HEK293 (cell line): ENCODE measurements at regions not wholly inside any gene's neighbourhood (a gene's known extent, or its start where the extent isn't known, plus 50 kb on each side); places are given as distances from the start of the nearest gene placed in this dataset.

ENCODE experiments used
- CTCF ChIA-PET: fragments of 350-600 bp; formaldehyde crosslinking; extraction: SDS; loops from one replicate; lab custom pipeline; 2021; ENCODE audit warnings: antibody characterized with exemption; lab: Yijun Ruan, JAX
- POLR2A ChIA-PET: fragments of 300-600 bp; formaldehyde crosslinking; extraction: SDS; loops from one replicate; lab custom pipeline; 2020; ENCODE audit warnings: antibody characterized with exemption, inconsistent platforms; lab: Yijun Ruan, JAX
- H3K27ac ChIP-seq: fragments of 200-500 bp; sonication (Bioruptor generic); 2 replicates; pipeline ENCODE4 v1.5.1; 2014; ENCODE audit warnings: low read depth, low read length, control low read depth, inconsistent platforms; ENCODE audit errors: extremely low read depth
- H3K36me3 ChIP-seq, 2 experiments: fragments of 200-500 bp in 1 of 2; sonication (Bioruptor generic) in 1 of 2; 1 replicate in 1 of 2; 2 replicates in 1 of 2; pipeline ENCODE4 v1.5.1; 2014 to 2017; ENCODE audit warnings: inconsistent platforms in 2 of 2, low read length in 2 of 2; ENCODE audit not compliant: control insufficient read depth in 2 of 2, insufficient read depth in 1 of 2
- H3K4me1 ChIP-seq: fragments of 200-500 bp; sonication (Bioruptor generic); 2 replicates; pipeline ENCODE4 v1.5.1; 2014; ENCODE audit warnings: mild to moderate bottlenecking, low read length, inconsistent platforms; ENCODE audit not compliant: control insufficient read depth, insufficient read depth
- H3K4me3 ChIP-seq: 2 replicates; pipeline ENCODE4 v1.5.1; 2011; ENCODE audit warnings: low read depth, mild to moderate bottlenecking, control low read depth, low read length, moderate library complexity
- H3K9me3 ChIP-seq: fragments of 200-500 bp; sonication (Bioruptor generic); 2 replicates; pipeline ENCODE4 v1.5.1; 2014; ENCODE audit warnings: low read depth, low read length, inconsistent platforms; ENCODE audit not compliant: control insufficient read depth, insufficient read depth
- GLIS2 ChIP-seq: fragments of 450-650 bp; formaldehyde crosslinking; IDR thresholded peaks from 2 replicates; pipeline ENCODE4 v1.5.1; 2016; ENCODE audit warnings: missing biosample characterization, missing genetic modification characterization
- SP3 ChIP-seq: fragments of 450-650 bp; formaldehyde crosslinking; IDR thresholded peaks from 2 replicates; pipeline ENCODE4 v1.5.1; 2016; ENCODE audit warnings: missing biosample characterization, missing genetic modification characterization
- ZFHX2 ChIP-seq: fragments of 450-650 bp; formaldehyde crosslinking; conservative IDR thresholded peaks from 2 replicates; pipeline ENCODE4 v1.5.1; 2016; ENCODE audit warnings: missing biosample characterization, missing genetic modification characterization
- ZFP41 ChIP-seq: fragments of 450-650 bp; formaldehyde crosslinking; IDR thresholded peaks from 2 replicates; pipeline ENCODE4 v1.5.1; 2016; ENCODE audit warnings: missing biosample characterization, missing genetic modification characterization, borderline replicate concordance
- ZNF146 ChIP-seq: fragments of 450-650 bp; formaldehyde crosslinking; IDR thresholded peaks from 2 replicates; pipeline ENCODE4 v1.5.1; 2016; ENCODE audit warnings: missing biosample characterization, missing genetic modification characterization
- ZNF626 ChIP-seq: fragments of 450-650 bp; sonication (Bioruptor Pico); formaldehyde crosslinking; IDR thresholded peaks from 2 replicates; pipeline ENCODE4 v1.5.1; 2018; ENCODE audit warnings: missing biosample characterization, missing genetic modification characterization, inconsistent platforms
- ZNF664 ChIP-seq: fragments of 450-650 bp; formaldehyde crosslinking; IDR thresholded peaks from 2 replicates; pipeline ENCODE4 v1.5.1; 2016; ENCODE audit warnings: missing biosample characterization, missing genetic modification characterization
- ZNF843 ChIP-seq: fragments of 450-650 bp; formaldehyde crosslinking; IDR thresholded peaks from 2 replicates; pipeline ENCODE4 v1.5.1; 2016; ENCODE audit warnings: missing biosample characterization, missing genetic modification characterization
- ZXDB ChIP-seq: fragments of 450-650 bp; formaldehyde crosslinking; IDR thresholded peaks from 2 replicates; pipeline ENCODE4 v1.5.1; 2016; ENCODE audit warnings: missing biosample characterization, missing genetic modification characterization
- TF ChIP-seq, protein P1 (sequence below): fragments of 450-650 bp; formaldehyde crosslinking; IDR thresholded peaks from 2 replicates; pipeline ENCODE4 v1.5.1; 2016; ENCODE audit warnings: missing biosample characterization, missing genetic modification characterization
- TF ChIP-seq, protein P2 (sequence below): fragments of 450-650 bp; formaldehyde crosslinking; IDR thresholded peaks from 2 replicates; pipeline ENCODE4 v1.5.1; 2016; ENCODE audit warnings: missing biosample characterization, missing genetic modification characterization
- TF ChIP-seq, protein P3 (sequence below): fragments of 450-650 bp; formaldehyde crosslinking; IDR thresholded peaks from 2 replicates; pipeline ENCODE4 v1.5.1; 2017; ENCODE audit warnings: missing biosample characterization, missing genetic modification characterization
- TF ChIP-seq, protein P4 (sequence below): fragments of 450-650 bp; formaldehyde crosslinking; conservative IDR thresholded peaks from 2 replicates; pipeline ENCODE4 v1.5.1; 2016; ENCODE audit warnings: low read depth, missing biosample characterization, missing genetic modification characterization
- TF ChIP-seq, protein P5 (sequence below): fragments of 450-650 bp; formaldehyde crosslinking; IDR thresholded peaks from 2 replicates; pipeline ENCODE4 v1.5.1; 2016; ENCODE audit warnings: missing biosample characterization, missing genetic modification characterization
- TF ChIP-seq, protein P6 (sequence below): IDR thresholded peaks from 2 replicates; pipeline ENCODE4 v1.6.1; 2011; ENCODE audit warnings: mild to moderate bottlenecking, low read depth, low read length, borderline replicate concordance

DNA sequence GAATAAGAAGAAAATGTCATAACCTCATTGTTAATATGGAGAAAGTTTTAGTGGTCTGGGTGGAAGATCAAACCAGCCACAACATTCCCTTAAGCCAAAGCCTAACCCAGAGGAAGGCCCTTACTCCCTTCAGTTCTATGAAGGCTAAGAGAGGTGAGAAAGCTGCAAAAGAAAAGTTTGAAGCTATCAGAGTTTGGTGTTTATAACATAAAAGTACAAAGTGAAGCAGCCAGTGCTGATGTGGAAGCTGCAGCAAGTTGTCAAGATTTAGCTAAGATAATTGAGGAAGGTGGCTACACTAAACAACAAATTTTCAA, 67.6 kb upstream of the BCL9 start:
- H3K9me3 ChIP-seq, result no peaks in the 10 kb centered on the region
- TF ChIP-seq ZNF146, result no peak
- TF ChIP-seq SP3, result no peak
- TF ChIP-seq, protein P1, sequence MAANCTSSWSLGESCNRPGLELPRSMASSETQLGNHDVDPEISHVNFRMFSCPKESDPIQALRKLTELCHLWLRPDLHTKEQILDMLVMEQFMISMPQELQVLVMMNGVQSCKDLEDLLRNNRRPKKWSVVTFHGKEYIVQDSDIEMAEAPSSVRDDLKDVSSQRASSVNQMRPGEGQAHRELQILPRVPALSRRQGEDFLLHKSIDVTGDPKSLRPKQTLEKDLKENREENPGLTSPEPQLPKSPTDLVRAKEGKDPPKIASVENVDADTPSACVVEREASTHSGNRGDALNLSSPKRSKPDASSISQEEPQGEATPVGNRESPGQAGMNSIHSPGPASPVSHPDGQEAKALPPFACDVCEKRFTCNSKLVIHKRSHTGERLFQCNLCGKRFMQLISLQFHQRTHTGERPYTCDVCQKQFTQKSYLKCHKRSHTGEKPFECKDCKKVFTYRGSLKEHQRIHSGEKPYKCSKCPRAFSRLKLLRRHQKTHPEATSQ (tag by site-specific recombination), result no peak
- TF ChIP-seq, protein P2, sequence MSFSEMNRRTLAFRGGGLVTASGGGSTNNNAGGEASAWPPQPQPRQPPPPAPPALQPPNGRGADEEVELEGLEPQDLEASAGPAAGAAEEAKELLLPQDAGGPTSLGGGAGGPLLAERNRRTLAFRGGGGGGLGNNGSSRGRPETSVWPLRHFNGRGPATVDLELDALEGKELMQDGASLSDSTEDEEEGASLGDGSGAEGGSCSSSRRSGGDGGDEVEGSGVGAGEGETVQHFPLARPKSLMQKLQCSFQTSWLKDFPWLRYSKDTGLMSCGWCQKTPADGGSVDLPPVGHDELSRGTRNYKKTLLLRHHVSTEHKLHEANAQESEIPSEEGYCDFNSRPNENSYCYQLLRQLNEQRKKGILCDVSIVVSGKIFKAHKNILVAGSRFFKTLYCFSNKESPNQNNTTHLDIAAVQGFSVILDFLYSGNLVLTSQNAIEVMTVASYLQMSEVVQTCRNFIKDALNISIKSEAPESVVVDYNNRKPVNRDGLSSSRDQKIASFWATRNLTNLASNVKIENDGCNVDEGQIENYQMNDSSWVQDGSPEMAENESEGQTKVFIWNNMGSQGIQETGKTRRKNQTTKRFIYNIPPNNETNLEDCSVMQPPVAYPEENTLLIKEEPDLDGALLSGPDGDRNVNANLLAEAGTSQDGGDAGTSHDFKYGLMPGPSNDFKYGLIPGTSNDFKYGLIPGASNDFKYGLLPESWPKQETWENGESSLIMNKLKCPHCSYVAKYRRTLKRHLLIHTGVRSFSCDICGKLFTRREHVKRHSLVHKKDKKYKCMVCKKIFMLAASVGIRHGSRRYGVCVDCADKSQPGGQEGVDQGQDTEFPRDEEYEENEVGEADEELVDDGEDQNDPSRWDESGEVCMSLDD (tag by site-specific recombination), result no peak
- TF ChIP-seq, protein P3, sequence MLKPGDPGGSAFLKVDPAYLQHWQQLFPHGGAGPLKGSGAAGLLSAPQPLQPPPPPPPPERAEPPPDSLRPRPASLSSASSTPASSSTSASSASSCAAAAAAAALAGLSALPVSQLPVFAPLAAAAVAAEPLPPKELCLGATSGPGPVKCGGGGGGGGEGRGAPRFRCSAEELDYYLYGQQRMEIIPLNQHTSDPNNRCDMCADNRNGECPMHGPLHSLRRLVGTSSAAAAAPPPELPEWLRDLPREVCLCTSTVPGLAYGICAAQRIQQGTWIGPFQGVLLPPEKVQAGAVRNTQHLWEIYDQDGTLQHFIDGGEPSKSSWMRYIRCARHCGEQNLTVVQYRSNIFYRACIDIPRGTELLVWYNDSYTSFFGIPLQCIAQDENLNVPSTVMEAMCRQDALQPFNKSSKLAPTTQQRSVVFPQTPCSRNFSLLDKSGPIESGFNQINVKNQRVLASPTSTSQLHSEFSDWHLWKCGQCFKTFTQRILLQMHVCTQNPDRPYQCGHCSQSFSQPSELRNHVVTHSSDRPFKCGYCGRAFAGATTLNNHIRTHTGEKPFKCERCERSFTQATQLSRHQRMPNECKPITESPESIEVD (tag by site-specific recombination), result no peak
- no peak for TF ChIP-seq ZFHX2 (tag by site-specific recombination)
- TF ChIP-seq ZNF626 (tag by site-specific recombination), result no peak
- TF ChIP-seq, protein P4, sequence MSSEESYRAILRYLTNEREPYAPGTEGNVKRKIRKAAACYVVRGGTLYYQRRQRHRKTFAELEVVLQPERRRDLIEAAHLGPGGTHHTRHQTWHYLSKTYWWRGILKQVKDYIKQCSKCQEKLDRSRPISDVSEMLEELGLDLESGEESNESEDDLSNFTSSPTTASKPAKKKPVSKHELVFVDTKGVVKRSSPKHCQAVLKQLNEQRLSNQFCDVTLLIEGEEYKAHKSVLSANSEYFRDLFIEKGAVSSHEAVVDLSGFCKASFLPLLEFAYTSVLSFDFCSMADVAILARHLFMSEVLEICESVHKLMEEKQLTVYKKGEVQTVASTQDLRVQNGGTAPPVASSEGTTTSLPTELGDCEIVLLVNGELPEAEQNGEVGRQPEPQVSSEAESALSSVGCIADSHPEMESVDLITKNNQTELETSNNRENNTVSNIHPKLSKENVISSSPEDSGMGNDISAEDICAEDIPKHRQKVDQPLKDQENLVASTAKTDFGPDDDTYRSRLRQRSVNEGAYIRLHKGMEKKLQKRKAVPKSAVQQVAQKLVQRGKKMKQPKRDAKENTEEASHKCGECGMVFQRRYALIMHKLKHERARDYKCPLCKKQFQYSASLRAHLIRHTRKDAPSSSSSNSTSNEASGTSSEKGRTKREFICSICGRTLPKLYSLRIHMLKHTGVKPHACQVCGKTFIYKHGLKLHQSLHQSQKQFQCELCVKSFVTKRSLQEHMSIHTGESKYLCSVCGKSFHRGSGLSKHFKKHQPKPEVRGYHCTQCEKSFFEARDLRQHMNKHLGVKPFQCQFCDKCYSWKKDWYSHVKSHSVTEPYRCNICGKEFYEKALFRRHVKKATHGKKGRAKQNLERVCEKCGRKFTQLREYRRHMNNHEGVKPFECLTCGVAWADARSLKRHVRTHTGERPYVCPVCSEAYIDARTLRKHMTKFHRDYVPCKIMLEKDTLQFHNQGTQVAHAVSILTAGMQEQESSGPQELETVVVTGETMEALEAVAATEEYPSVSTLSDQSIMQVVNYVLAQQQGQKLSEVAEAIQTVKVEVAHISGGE (tag by site-specific recombination), result no peak
- TF ChIP-seq ZFP41 (tag by site-specific recombination), result no peak
- no peak for TF ChIP-seq ZXDB (tag by site-specific recombination)
- TF ChIP-seq, protein P5, sequence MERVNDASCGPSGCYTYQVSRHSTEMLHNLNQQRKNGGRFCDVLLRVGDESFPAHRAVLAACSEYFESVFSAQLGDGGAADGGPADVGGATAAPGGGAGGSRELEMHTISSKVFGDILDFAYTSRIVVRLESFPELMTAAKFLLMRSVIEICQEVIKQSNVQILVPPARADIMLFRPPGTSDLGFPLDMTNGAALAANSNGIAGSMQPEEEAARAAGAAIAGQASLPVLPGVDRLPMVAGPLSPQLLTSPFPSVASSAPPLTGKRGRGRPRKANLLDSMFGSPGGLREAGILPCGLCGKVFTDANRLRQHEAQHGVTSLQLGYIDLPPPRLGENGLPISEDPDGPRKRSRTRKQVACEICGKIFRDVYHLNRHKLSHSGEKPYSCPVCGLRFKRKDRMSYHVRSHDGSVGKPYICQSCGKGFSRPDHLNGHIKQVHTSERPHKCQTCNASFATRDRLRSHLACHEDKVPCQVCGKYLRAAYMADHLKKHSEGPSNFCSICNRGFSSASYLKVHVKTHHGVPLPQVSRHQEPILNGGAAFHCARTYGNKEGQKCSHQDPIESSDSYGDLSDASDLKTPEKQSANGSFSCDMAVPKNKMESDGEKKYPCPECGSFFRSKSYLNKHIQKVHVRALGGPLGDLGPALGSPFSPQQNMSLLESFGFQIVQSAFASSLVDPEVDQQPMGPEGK, result no peak
- TF ChIP-seq ZNF843 (tag by site-specific recombination), result no peak
- CTCF ChIA-PET, result no interaction called here
- POLR2A ChIA-PET, result no interaction called here
- no peak overlapping the region for H3K27ac ChIP-seq
- H3K36me3 ChIP-seq, result no peaks in the 10 kb centered on the region
- no peaks in the 10 kb centered on the region for H3K4me1 ChIP-seq
- H3K4me3 ChIP-seq, result no peak overlapping the region

DNA sequence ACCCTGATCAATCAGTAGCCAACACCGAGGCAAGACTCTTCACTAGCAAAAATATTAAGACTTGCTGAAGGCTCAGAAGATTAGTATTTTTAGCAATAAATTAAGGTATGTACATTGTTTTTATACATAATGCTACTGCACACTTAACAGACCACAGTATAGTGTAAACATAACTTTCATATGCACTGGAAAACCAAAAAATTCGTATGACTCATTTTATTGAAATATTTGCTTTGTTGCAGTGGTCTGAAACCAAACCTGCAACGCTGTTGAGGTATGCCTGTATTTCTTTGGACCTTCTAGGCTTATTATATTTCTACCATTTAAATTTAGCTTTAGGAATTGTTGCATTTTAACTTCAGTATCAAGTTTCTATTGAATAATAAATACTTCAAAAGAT, 65.8 kb upstream of the BCL9 start:
- no peaks in the 10 kb centered on the region for H3K9me3 ChIP-seq
- TF ChIP-seq, protein P6, sequence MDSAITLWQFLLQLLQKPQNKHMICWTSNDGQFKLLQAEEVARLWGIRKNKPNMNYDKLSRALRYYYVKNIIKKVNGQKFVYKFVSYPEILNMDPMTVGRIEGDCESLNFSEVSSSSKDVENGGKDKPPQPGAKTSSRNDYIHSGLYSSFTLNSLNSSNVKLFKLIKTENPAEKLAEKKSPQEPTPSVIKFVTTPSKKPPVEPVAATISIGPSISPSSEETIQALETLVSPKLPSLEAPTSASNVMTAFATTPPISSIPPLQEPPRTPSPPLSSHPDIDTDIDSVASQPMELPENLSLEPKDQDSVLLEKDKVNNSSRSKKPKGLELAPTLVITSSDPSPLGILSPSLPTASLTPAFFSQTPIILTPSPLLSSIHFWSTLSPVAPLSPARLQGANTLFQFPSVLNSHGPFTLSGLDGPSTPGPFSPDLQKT, result no peak
- TF ChIP-seq ZNF664 (tag by site-specific recombination) (no peak), GLIS2 (tag by site-specific recombination) (no peak)
- ChIA-PET POLR2A (no interaction called here), CTCF (no interaction called here)
- H3K27ac ChIP-seq, result no peak overlapping the region
- no peaks in the 10 kb centered on the region for H3K36me3 ChIP-seq
- no peak overlapping the region for H3K4me3 ChIP-seq
- H3K4me1 ChIP-seq, result no peaks in the 10 kb centered on the region
